HG02763 (cell line): ENCODE measurements at regions not wholly inside any gene's neighbourhood (a gene's known extent, or its start where the extent isn't known, plus 50 kb on each side); places are given as distances from the start of the nearest gene placed in this dataset.

ENCODE experiments used
- ATAC-seq: cut with Tn5 transposase; IDR thresholded peaks from one replicate; pipeline ENCODE4 v1.9.1; 2021; ENCODE audit warnings: mild to moderate bottlenecking, moderate library complexity; ENCODE audit not compliant: unreplicated experiment

- no peak for ATAC-seq
Observed at GRCh38 chr9:82679472-82679871, 383.5 kb downstream of the RASEF start.

GRCh38 chr9:82680179-82680935 is 382.6 kb downstream of the RASEF start:
- ATAC-seq: no peak

GRCh38 chr9:82681809-82682208 is 381.1 kb downstream of the RASEF start:
- no peak for ATAC-seq

GRCh38 chr9:82682431-82682830 is 380.5 kb downstream of the RASEF start:
- ATAC-seq: no peak

GRCh38 chr9:82695704-82696103 is 367.2 kb downstream of the RASEF start:
- ATAC-seq: no peak

- ATAC-seq: no peak
Observed at GRCh38 chr9:82706786-82707185, 356.2 kb downstream of the RASEF start.

GRCh38 chr9:82716821-82717220 is 346.1 kb downstream of the RASEF start:
- ATAC-seq: no peak

- no peak for ATAC-seq
Observed at GRCh38 chr9:82720515-82720914, 342.4 kb downstream of the RASEF start.

GRCh38 chr9:82721593-82721992 is 341.3 kb downstream of the RASEF start:
- ATAC-seq: no peak

GRCh38 chr9:82722051-82722450 is 340.9 kb downstream of the RASEF start:
- ATAC-seq: no peak

- ATAC-seq: no peak
Observed at GRCh38 chr9:82722561-82722960, 340.4 kb downstream of the RASEF start.

- ATAC-seq: no peak
Observed at GRCh38 chr9:82726424-82727276, 336.3 kb downstream of the RASEF start.

- ATAC-seq: no peak
Observed at GRCh38 chr9:82729141-82729540, 333.8 kb downstream of the RASEF start.

GRCh38 chr9:82729991-82730589 is 332.9 kb downstream of the RASEF start:
- no peak for ATAC-seq

GRCh38 chr9:82732928-82733327 is 330.0 kb downstream of the RASEF start:
- no peak for ATAC-seq

- no peak for ATAC-seq
Observed at GRCh38 chr9:82736126-82736525, 326.8 kb downstream of the RASEF start.

- no peak for ATAC-seq
Observed at GRCh38 chr9:82736701-82737100, 326.2 kb downstream of the RASEF start.

- ATAC-seq: no peak
Observed at GRCh38 chr9:82745919-82746318, 317.0 kb downstream of the RASEF start.

- no peak for ATAC-seq
Observed at GRCh38 chr9:82750411-82750913, 312.5 kb downstream of the RASEF start.

GRCh38 chr9:82757924-82758323 is 305.0 kb downstream of the RASEF start:
- ATAC-seq: no peak

GRCh38 chr9:82761027-82761426 is 301.9 kb downstream of the RASEF start:
- ATAC-seq: no peak

- ATAC-seq: no peak
Observed at GRCh38 chr9:82761956-82762355, 301.0 kb downstream of the RASEF start.
